M059J (cell line): ENCODE measurements at regions not wholly inside any gene's neighbourhood (a gene's known extent, or its start where the extent isn't known, plus 50 kb on each side); places are given as distances from the start of the nearest gene placed in this dataset.

Experiments used
- DNase-seq: peaks from one replicate; pipeline ENCODE4 v3.0.0-alpha.2; 2012; ENCODE audit warnings: low read depth

- peak; percentile 55 for DNase-seq
These were observed 64.6 kb upstream of the KLF9 start for GRCh38 chr9:70478963-70479641.

- DNase-seq: peak; percentile 84
These were observed 63.5 kb upstream of the KLF9 start for GRCh38 chr9:70477907-70478480.

- DNase-seq: peak; percentile 97
These were observed 62.8 kb upstream of the KLF9 start for GRCh38 chr9:70477146-70477745.

DNA sequence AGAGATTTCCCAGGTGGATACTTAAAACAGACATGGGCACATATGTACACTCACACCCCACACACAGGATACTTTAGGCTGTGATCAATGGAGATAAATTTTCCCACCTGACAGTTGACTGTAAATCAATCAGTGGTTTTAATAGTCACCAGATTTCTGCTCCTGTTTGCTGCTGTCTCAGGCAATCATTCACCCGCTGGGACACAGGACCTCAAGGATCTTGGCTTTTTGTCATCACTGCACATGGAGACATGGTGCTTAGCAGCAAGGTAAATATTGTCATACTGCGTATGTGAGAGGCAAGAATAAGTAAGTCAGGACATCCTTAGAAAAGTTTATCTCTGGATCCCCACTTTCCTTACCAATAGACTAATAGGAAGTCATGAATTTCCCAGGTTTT is 60.8 kb upstream of the KLF9 start:
- DNase-seq: peak; percentile 35

GRCh38 chr9:70474413-70474812 is 60.0 kb upstream of the KLF9 start:
- DNase-seq: no peak

DNA sequence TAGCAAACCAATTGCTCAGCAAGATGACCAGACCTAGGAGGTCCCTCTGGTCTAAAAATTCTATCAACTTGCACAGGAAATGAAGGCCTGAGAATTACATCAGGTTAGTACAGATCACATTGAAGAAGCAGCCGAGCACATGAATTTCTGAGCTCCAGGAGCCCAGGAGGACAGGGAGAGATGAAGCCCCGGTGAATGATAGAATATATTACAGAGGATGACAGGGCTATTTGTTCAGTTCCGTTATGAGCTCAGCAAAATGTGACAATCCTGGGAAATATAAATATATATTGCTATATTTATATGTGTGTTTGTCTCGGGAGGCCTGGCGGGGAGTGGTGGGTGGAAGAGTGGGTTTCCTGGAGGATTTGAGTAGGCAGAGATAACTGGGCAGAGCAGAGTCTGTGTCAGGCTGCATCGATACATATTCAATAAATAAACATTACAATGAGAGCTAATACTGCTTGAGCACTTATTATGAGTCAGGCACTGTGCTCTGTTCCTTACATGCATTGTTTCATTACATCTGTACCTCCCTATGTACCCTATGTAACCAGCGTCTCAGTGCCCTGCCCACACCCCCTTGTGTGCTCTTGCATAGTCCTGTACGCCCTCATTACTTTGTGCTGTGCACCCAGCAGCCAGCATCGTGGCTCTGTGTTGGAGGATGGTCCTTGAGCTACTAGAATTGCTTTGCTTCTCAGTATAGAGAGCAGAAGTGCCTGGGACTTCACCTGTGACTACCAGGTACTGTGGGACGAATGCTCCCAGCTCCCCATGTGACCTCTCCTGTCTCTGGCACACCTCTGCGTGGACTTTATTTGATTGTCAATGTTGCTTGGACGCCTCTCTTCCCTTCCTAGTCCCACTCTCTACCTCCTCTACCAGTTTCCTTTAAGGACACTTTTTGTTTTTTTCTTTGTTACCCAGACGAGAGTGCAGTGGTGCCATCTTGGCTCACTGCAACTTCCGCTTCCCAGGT is 58.1 kb upstream of the KLF9 start:
- DNase-seq: no peak

GRCh38 chr9:70470050-70471015 is 55.9 kb upstream of the KLF9 start:
- DNase-seq: no peak

- DNase-seq: no peak
These were observed 53.8 kb upstream of the KLF9 start for GRCh38 chr9:70468291-70468690.

- DNase-seq: peak; percentile 67
These were observed 52.6 kb upstream of the KLF9 start for GRCh38 chr9:70466976-70467561.

GRCh38 chr9:70465904-70466303 is 51.4 kb upstream of the KLF9 start:
- no peak for DNase-seq

- no peak for DNase-seq
These were observed 50.9 kb upstream of the KLF9 start for GRCh38 chr9:70465398-70465797.
